ENCODE measurements at regions not wholly inside any gene's neighbourhood (a gene's known extent, or its start where the extent isn't known, plus 50 kb on each side); places are given as distances from the start of the nearest gene placed in this dataset.

- H3K9me2 ChIP-seq (replicated peaks; ENCODE audit: insufficient read depth, low read length) = no peaks in the 10 kb centered on the region
Observed at GRCh38 chr1:166221316-166221715, 54.5 kb upstream of the FAM78B start.

GRCh38 chr1:166233750-166234366 lies 67.1 kb upstream of the FAM78B start:
- H3K9ac ChIP-seq (ENCODE audit: low read length) = no peak overlapping the region
- H3K9me2 ChIP-seq (replicated peaks; ENCODE audit: insufficient read depth, low read length) = no peaks in the 10 kb centered on the region
- H4K20me1 ChIP-seq (ENCODE audit: low read depth, low read length) = no peaks in the 10 kb centered on the region
- no peaks in the 10 kb centered on the region for H3K27me3 ChIP-seq (ENCODE audit: low read length)
- no peak overlapping the region for H2AFZ ChIP-seq (ENCODE audit: low read depth, low read length, severe bottlenecking)
- TF ChIP-seq EZH2phosphoT487 (conservative IDR thresholded peaks at IDR 0.05; ENCODE audit: low read length) = no peak
- TF ChIP-seq CTCF (IDR thresholded peaks at IDR 0.05; ENCODE audit: insufficient read depth, low read length, poor library complexity, severe bottlenecking) = no peak
- no peak overlapping the region for H3K27ac ChIP-seq (ENCODE audit: low read depth, low read length)
- no peaks in the 10 kb centered on the region for H3K36me3 ChIP-seq (ENCODE audit: low read length)
- no peak overlapping the region for H3K4me3 ChIP-seq (ENCODE audit: insufficient read depth, low read length, poor library complexity, severe bottlenecking)
- H3K9me3 ChIP-seq (ENCODE audit: insufficient read depth, low read length) = no peaks in the 10 kb centered on the region
- H3K4me2 ChIP-seq (ENCODE audit: low read depth, low read length, poor library complexity, severe bottlenecking) = no peak overlapping the region
- no peaks in the 10 kb centered on the region for H3F3A ChIP-seq (ENCODE audit: insufficient read depth)
- H3K79me2 ChIP-seq (ENCODE audit: insufficient read depth, low read length) = no peaks in the 10 kb centered on the region

More at GRCh38 chr1:166221316-166221715, 54.5 kb upstream of the FAM78B start:
- no peaks in the 10 kb centered on the region for H3K9me3 ChIP-seq (ENCODE audit: insufficient read depth, low read length)
- no peak overlapping the region for H3K27ac ChIP-seq (ENCODE audit: low read depth, low read length)
- no peak overlapping the region for H3K4me2 ChIP-seq (ENCODE audit: low read depth, low read length, poor library complexity, severe bottlenecking)
- no peaks in the 10 kb centered on the region for H3K27me3 ChIP-seq (ENCODE audit: low read length)
- H4K20me1 ChIP-seq (ENCODE audit: low read depth, low read length) = no peaks in the 10 kb centered on the region
- H2AFZ ChIP-seq (ENCODE audit: low read depth, low read length, severe bottlenecking) = no peak overlapping the region
- H3K4me3 ChIP-seq (ENCODE audit: insufficient read depth, low read length, poor library complexity, severe bottlenecking) = no peak overlapping the region
- no peaks in the 10 kb centered on the region for H3K79me2 ChIP-seq (ENCODE audit: insufficient read depth, low read length)
- no peak overlapping the region for H3K9ac ChIP-seq (ENCODE audit: low read length)
- no peaks in the 10 kb centered on the region for H3K36me3 ChIP-seq (ENCODE audit: low read length)
- no peak for TF ChIP-seq EZH2phosphoT487 (conservative IDR thresholded peaks at IDR 0.05; ENCODE audit: low read length)
- TF ChIP-seq CTCF (IDR thresholded peaks at IDR 0.05; ENCODE audit: insufficient read depth, low read length, poor library complexity, severe bottlenecking) = no peak
- no peaks in the 10 kb centered on the region for H3F3A ChIP-seq (ENCODE audit: insufficient read depth)

- Histone ChIP-seq H3K27me3 (ENCODE audit: low read length) (no peaks in the 10 kb centered on the region), H3K4me3 (ENCODE audit: insufficient read depth, low read length, poor library complexity, severe bottlenecking) (no peak overlapping the region), H3K27ac (ENCODE audit: low read depth, low read length) (no peak overlapping the region), H3K9me2 (replicated peaks; ENCODE audit: insufficient read depth, low read length) (no peaks in the 10 kb centered on the region), H3K9ac (ENCODE audit: low read length) (no peak overlapping the region), H4K20me1 (ENCODE audit: low read depth, low read length) (no peaks in the 10 kb centered on the region), H2AFZ (ENCODE audit: low read depth, low read length, severe bottlenecking) (no peak overlapping the region), H3K9me3 (ENCODE audit: insufficient read depth, low read length) (no peaks in the 10 kb centered on the region), H3F3A (ENCODE audit: insufficient read depth) (no peaks in the 10 kb centered on the region), H3K79me2 (ENCODE audit: insufficient read depth, low read length) (no peaks in the 10 kb centered on the region), H3K4me2 (ENCODE audit: low read depth, low read length, poor library complexity, severe bottlenecking) (no peak overlapping the region), H3K36me3 (ENCODE audit: low read length) (no peaks in the 10 kb centered on the region)
- TF ChIP-seq CTCF (IDR thresholded peaks at IDR 0.05; ENCODE audit: insufficient read depth, low read length, poor library complexity, severe bottlenecking) (no peak), EZH2phosphoT487 (conservative IDR thresholded peaks at IDR 0.05; ENCODE audit: low read length) (no peak)
Observed at GRCh38 chr1:166235728-166236127, 68.9 kb upstream of the FAM78B start.
